ENCODE measurements at regions not wholly inside any gene's neighbourhood (a gene's known extent, or its start where the extent isn't known, plus 50 kb on each side); places are given as distances from the start of the nearest gene placed in this dataset.
A peak's percentile ranks its signal among the peaks of the same experiment; 100 is the strongest.

DNA sequence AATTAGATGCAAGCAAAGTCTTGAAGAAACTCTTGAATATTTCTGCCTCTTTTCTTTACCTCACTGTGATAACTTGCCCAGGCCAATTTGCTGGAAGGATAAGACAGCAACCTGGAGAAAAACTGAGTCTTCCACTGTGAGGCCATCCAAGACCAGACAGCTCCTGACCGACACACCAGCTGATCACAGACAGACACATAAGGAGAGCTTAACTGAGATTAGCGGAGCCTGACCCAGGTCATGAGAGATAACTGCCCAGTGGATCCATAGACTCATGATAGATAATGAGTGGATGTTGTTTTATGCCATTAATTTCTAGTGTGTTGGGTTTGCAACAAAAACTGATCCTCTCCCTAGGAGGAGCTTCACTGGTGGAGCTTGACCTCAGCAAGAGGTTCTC, 64.4 kb upstream of the NOX3 start:
- no peaks in the 10 kb centered on the region for H3K36me3 ChIP-seq
- H3K4me3 ChIP-seq: no peak overlapping the region
- no peaks in the 10 kb centered on the region for H3K4me1 ChIP-seq
- no peak overlapping the region for H3K27ac ChIP-seq
- H3K9me3 ChIP-seq: no peaks in the 10 kb centered on the region
- no peak for DNase-seq
- WGBS, 5 donors: 91 to 98% (median 92%) methylated on average over 2 of the region's 2 CpGs
- H3K27me3 ChIP-seq: no peaks in the 10 kb centered on the region
- TF ChIP-seq EP300 (IDR thresholded peaks at IDR 0.05) (no peak), POLR2AphosphoS5 (IDR thresholded peaks at IDR 0.05) (no peak)
- TF ChIP-seq, protein P1, sequence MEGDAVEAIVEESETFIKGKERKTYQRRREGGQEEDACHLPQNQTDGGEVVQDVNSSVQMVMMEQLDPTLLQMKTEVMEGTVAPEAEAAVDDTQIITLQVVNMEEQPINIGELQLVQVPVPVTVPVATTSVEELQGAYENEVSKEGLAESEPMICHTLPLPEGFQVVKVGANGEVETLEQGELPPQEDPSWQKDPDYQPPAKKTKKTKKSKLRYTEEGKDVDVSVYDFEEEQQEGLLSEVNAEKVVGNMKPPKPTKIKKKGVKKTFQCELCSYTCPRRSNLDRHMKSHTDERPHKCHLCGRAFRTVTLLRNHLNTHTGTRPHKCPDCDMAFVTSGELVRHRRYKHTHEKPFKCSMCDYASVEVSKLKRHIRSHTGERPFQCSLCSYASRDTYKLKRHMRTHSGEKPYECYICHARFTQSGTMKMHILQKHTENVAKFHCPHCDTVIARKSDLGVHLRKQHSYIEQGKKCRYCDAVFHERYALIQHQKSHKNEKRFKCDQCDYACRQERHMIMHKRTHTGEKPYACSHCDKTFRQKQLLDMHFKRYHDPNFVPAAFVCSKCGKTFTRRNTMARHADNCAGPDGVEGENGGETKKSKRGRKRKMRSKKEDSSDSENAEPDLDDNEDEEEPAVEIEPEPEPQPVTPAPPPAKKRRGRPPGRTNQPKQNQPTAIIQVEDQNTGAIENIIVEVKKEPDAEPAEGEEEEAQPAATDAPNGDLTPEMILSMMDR (IDR thresholded peaks at IDR 0.05): no peak
- intact Hi-C loops (cut with DNase I; ENCODE audit: low total_unique reads): no loop called here

DNA sequence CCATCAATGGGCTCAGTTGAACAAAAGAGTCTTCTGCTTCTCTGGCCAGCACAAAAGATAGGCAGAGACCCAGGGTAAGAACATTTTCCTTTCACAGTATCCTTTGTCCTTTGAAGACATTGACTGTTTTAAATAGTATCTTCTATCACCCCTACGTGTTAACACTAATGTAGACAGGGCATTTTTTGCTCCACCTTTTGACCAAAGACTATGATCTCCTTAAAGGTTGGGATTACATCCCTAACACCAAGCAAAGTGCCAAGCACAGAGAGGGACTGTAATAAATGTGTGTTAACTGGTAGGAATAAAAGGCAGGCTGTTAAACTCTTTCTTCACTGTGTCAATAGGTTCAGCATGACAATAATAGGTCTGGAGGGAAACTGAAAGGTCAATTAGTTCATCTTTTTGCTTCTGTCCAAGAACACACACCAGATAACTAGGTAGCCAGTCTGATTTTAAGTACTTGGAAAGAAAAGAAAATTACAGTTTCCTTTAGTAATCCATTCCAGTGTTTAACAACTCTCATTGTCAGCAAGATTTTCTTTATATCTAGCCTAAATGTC, 63.6 kb upstream of the NOX3 start:
- intact Hi-C loops (cut with DNase I; ENCODE audit: low total_unique reads): no loop called here
- TF ChIP-seq, protein P1 (IDR thresholded peaks at IDR 0.05): no peak
- TF ChIP-seq EP300 (IDR thresholded peaks at IDR 0.05) (no peak), POLR2A (IDR thresholded peaks at IDR 0.05) (no peak), POLR2AphosphoS5 (IDR thresholded peaks at IDR 0.05) (no peak)

DNA sequence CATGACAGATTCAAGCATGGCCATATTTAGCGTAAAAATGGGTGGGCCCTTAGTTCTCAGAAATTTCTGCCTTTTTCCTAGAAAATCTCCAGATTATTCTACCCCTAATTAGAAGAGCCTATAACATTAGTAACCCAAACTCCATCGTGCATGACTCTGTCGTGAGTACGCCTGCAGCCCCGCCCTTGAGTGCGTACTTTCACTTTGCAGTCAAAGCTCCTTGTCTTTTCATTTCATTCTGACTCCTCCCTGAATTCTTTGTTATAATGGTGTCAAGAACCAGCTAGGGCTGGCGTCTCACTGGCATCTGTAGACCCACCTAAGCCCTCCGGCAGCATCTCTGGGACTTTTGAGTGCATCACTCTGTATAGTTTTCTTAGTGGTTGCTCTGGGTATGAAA, 61.7 kb upstream of the NOX3 start:
- WGBS, 5 donors: 70 to 81% (median 74%) methylated on average over 8 of the region's 8 CpGs
- Histone ChIP-seq H3K9me3 (no peaks in the 10 kb centered on the region), H3K27me3 (no peaks in the 10 kb centered on the region), H3K4me3 (peak overlapping the region in 1 of 4 donors; percentile 11), H3K4me1 (no peaks in the 10 kb centered on the region), H3K27ac (no peak overlapping the region), H3K36me3 (no peaks in the 10 kb centered on the region)
- intact Hi-C loops (cut with DNase I; ENCODE audit: low total_unique reads): no loop called here
- TF ChIP-seq, protein P1 (IDR thresholded peaks at IDR 0.05): no peak
- TF ChIP-seq EP300 (IDR thresholded peaks at IDR 0.05): no peak
- TF ChIP-seq POLR2A (IDR thresholded peaks at IDR 0.05): no peak
- TF ChIP-seq POLR2AphosphoS5 (IDR thresholded peaks at IDR 0.05): no peak
- DNase-seq: peak in 1 of 2 donors; percentile 28

More for the DNA sequence above, 63.6 kb upstream of the NOX3 start:
- Histone ChIP-seq H3K4me3 (no peak overlapping the region), H3K27me3 (no peaks in the 10 kb centered on the region), H3K9me3 (no peaks in the 10 kb centered on the region), H3K4me1 (no peaks in the 10 kb centered on the region), H3K27ac (no peak overlapping the region), H3K36me3 (no peaks in the 10 kb centered on the region)
- 60 to 75% (median 63%) methylated on average over 1 of the region's 1 CpG for WGBS, 5 donors
- DNase-seq: no peak

DNA sequence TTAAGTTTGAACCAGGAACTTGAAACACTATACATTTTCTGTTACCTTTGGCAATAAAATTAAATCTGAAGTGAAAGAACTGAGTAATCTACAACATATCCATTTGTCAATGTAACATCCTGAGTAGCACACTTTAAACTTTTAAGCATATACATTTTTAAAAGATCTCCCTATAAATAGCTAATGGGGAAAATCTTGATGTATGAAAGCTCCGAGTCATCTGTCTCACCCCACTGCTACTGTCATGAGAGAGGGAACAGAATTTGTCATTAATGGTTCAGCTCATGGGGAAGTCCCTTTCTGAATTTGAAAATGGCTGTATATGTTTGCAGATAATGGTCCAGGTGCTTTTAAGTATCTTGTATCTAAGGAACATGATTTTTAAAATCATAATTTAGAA, 55.2 kb upstream of the NOX3 start:
- Histone ChIP-seq H3K4me1 (no peaks in the 10 kb centered on the region), H3K9me3 (no peaks in the 10 kb centered on the region), H3K27ac (no peak overlapping the region), H3K4me3 (no peak overlapping the region), H3K36me3 (no peaks in the 10 kb centered on the region), H3K27me3 (no peaks in the 10 kb centered on the region)
- TF ChIP-seq POLR2AphosphoS5 (IDR thresholded peaks at IDR 0.05): no peak
- TF ChIP-seq EP300 (IDR thresholded peaks at IDR 0.05): no peak
- no peak for TF ChIP-seq POLR2A (IDR thresholded peaks at IDR 0.05)
- TF ChIP-seq, protein P1 (IDR thresholded peaks at IDR 0.05): no peak
- no peak for DNase-seq
- 32 to 85% (median 79%) methylated on average over 1 of the region's 1 CpG for WGBS, 5 donors
- intact Hi-C loops (cut with DNase I; ENCODE audit: low total_unique reads): no loop called here

Data from stomach (tissue), 8 donors.